Heart right ventricle (tissue), 16 donors: ENCODE measurements at regions not wholly inside any gene's neighbourhood (a gene's known extent, or its start where the extent isn't known, plus 50 kb on each side); places are given as distances from the start of the nearest gene placed in this dataset.

Experiments
- ATAC-seq, 8 donors: fragments of 200-7000 bp; cut with Tn5 transposase; one replicate each; pipeline ENCODE4 v1.9.1; 2020; ENCODE audit warnings: mild to moderate bottlenecking in 8 of 8, moderate library complexity in 8 of 8, moderate number of reproducible peaks in 1 of 8
- DNase-seq, 2 donors: peaks; one replicate each; pipeline ENCODE4 v3.0.0-alpha.2; 2020
- H3K27ac ChIP-seq, 10 donors: fragments of 200-600 bp; sonication (generic) in 2 of 10; one replicate each; pipeline versions ENCODE4 v1.5.0 to v1.8.0; 2020 to 2022; ENCODE audit warnings: mild to moderate bottlenecking in 3 of 10
- H3K27me3 ChIP-seq, 7 donors: fragments of 200-600 bp; one replicate each; pipeline ENCODE4 v1.8.0; 2021 to 2022; ENCODE audit warnings: mild to moderate bottlenecking in 2 of 7
- H3K36me3 ChIP-seq, 9 donors: fragments of 200-600 bp; sonication (generic) in 1 of 9; one replicate each; pipeline versions ENCODE4 v1.5.0 to v1.8.0; 2020 to 2022; ENCODE audit warnings: mild to moderate bottlenecking in 2 of 9
- H3K4me1 ChIP-seq, 9 donors: fragments of 200-600 bp; sonication (generic) in 1 of 9; one replicate each; pipeline versions ENCODE4 v1.5.0 to v1.8.0; 2020 to 2022; ENCODE audit warnings: mild to moderate bottlenecking in 4 of 9
- H3K4me3 ChIP-seq, 10 donors: fragments of 200-600 bp; sonication (generic) in 2 of 10; one replicate each; pipeline versions ENCODE4 v1.5.0 to v1.8.0; 2020 to 2022; ENCODE audit warnings: mild to moderate bottlenecking in 7 of 10, moderate library complexity in 2 of 10
- H3K9me3 ChIP-seq, 11 donors: fragments of 200-600 bp in 10 of 11; sonication (generic) in 2 of 11; one replicate each; pipeline versions ENCODE4 v1.5.0 to v1.8.0; 2013 to 2022; ENCODE audit warnings: mild to moderate bottlenecking in 2 of 11, control low read depth in 1 of 11, moderate library complexity in 1 of 11
- WGBS, 2 donors: extraction: QIAGEN DNeasy Blood & Tissue Kit; methylation state at CpG; one replicate each; pipeline ENCODE4 v1.1.7; 2013; ENCODE audit warnings: inconsistent platforms in 1 of 2; 5-methylcytosine and 5-hydroxymethylcytosine counted together
- intact Hi-C, 10 donors: fragments of 100-400 bp; cut with DNase I; formaldehyde crosslinking; loops; one replicate each; pipeline versions ENCODE4 v1.11.1 to v1.14.2; 2022
- TF ChIP-seq, protein P1 (sequence below), 9 donors: fragments of 200-600 bp; sonication (generic) in 2 of 9; IDR thresholded peaks; one replicate each; pipeline versions ENCODE4 v1.5.0 to v1.8.0; 2021 to 2022; ENCODE audit warnings: antibody characterized with exemption in 9 of 9, mild to moderate bottlenecking in 5 of 9, moderate library complexity in 1 of 9
- donor health status: Arrhythmogenic right ventricular cardiomyopathy.
- donor health status: ischemic (EF 13 %, LVEDD 7.1; RV severe dilation, severe dysfunction).
- donor health status: healthy with polysubstance abuse.
- donor health status: DM: no; HTN: yes; CAD: no.
- donor health status: DM: no; HTN: no; CAD: no.
- donor health status: ischemic (EF 25% LVEDD 6.9; RV normal size, moderate dysfunction).
- donor health status: ischemic (EF 25% LVEDD 5.7; RV mildly dilated, moderate dysfunction).
- donor health status: healthy.
- donor health status: DM: yes; HTN: yes; CAD: no.
- donor health status: Ischemic cardiomyopathy.
- donor health status: ischemic (EF 35%, LVEDD 5.7; RV mildly dilated, moderate dysfunction).
- donor health status: nonischemic (EF 11% LVEDD 7.7; RV severe dilation, severe dysfunction).
- donor health status: DM: yes; HTN: yes; CAD: no.
- donor health status: PGD.
- donor health status: ischemic (EF 29% LVEDD 5.4; RV normal size, mild dysfunction).
- donor health status: nonischemic (EF 23%, LVEDD 6.1; RV moderate dilation, normal function).

DNA sequence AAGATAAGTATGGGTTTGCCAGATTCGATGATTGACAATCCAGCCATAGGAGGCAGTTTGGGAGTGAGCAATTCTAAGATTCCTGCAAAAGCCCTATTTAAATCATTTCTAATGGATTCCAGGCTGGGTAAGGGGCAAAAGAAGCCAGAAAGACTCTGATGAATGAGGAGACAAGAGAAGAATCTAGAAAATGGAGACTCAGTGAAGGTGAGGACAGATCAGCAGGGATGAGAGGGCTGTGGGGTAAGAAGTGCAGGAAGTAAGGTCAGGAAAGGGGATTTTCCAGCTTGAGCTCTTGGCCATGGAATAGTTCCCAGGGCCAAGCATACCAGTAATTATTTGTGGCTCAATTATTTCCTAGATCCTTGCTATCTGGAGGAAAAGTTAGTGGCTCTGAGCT is 87.3 kb downstream of the TMX1 start:
- Histone ChIP-seq H3K27ac (peak overlapping the region in 5 of 10 donors; percentile 38 to 74 (median 64)), H3K36me3 (no peaks in the 10 kb centered on the region), H3K4me3 (no peak overlapping the region), H3K9me3 (no peaks in the 10 kb centered on the region), H3K4me1 (peaks cover 10 to 25% (median 17%) of the 10 kb centered on the region in 9 donors), H3K27me3 (no peaks in the 10 kb centered on the region)
- peak in 2 of 8 donors; percentile 29 to 53 for ATAC-seq
- intact Hi-C loops, result no loop called here
- no peak for DNase-seq
- TF ChIP-seq, protein P1, sequence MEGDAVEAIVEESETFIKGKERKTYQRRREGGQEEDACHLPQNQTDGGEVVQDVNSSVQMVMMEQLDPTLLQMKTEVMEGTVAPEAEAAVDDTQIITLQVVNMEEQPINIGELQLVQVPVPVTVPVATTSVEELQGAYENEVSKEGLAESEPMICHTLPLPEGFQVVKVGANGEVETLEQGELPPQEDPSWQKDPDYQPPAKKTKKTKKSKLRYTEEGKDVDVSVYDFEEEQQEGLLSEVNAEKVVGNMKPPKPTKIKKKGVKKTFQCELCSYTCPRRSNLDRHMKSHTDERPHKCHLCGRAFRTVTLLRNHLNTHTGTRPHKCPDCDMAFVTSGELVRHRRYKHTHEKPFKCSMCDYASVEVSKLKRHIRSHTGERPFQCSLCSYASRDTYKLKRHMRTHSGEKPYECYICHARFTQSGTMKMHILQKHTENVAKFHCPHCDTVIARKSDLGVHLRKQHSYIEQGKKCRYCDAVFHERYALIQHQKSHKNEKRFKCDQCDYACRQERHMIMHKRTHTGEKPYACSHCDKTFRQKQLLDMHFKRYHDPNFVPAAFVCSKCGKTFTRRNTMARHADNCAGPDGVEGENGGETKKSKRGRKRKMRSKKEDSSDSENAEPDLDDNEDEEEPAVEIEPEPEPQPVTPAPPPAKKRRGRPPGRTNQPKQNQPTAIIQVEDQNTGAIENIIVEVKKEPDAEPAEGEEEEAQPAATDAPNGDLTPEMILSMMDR (IDR thresholded peaks at IDR 0.05), result no peak
- WGBS, 2 donors, result 68 to 76% methylated on average over 1 of the region's 1 CpG

DNA sequence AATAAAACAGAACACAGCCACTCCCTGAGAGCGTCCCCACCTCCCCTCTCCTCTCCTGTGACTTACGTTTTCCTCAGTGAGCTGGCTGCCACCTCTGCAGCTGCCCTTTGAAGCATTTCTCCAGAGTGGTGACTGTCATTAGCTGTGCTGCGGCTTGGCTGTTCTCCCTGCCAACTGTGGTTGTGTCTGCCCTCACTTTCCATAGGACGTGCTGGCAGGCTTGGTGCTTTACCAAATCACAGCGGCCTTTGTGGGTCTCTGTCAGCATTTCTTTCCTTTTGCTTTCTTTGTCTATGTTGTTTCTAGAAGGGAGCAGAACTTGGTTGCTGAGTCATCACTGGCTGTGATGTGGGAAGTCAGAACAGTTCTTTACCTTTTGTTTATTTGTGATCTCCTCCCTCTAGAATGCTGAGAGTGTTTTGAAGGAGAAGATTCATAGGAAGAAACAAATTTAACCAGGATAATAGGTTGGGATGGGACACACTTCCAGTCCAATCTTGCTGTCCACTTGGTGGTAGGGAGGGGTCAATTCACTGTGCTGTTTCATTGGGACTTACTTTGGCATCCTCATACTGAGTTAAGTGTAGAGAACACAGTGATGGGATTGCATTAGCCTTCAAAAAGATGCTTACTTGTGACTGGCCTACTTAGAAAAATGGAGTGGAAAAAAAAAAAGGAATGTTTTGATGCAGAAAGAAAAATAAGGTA is 88.2 kb downstream of the TMX1 start:
- DNase-seq, result peak; percentile 25 to 30
- H3K4me3 ChIP-seq, result no peak overlapping the region
- TF ChIP-seq, protein P1 (IDR thresholded peaks at IDR 0.05), result no peak
- H3K27ac ChIP-seq, result peak overlapping the region in 9 of 10 donors; percentile 46 to 74 (median 57)
- H3K27me3 ChIP-seq, result no peaks in the 10 kb centered on the region
- ATAC-seq, result peak in 7 of 8 donors; percentile 52 to 89 (median 58)
- H3K9me3 ChIP-seq, result no peaks in the 10 kb centered on the region
- intact Hi-C loops, result no loop called here
- WGBS, 2 donors, result 35 to 41% methylated on average over 5 of the region's 5 CpGs
- H3K4me1 ChIP-seq, result peaks cover 10 to 25% (median 17%) of the 10 kb centered on the region in 9 donors
- H3K36me3 ChIP-seq, result no peaks in the 10 kb centered on the region

DNA sequence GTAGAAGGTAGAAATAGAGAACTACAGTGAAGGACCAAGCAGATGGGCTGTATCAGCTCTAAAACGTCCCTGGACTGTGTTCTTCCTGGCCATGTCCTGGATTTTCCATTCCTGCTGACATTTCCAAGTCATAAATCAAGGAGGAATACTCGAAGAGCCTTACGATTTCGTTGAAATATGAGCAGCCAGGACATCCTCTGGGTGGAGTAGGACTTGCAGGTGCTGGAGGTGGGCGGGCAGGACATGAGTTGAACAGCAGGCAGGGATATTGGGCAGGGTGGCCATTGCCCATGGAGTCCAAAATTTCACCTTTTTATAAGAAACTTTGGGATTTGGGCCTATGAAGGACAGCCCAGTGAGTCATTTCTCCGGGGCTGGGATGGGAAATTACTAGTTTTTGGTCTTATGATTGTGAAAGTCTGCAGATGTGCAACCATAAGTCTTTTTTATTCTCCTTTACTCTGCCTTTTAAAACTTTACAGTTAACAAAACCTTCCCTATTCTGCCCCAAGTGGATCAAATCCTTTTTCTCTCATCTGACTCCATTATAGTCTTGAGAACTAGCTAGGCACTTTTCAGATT is 88.8 kb downstream of the TMX1 start:
- Histone ChIP-seq H3K36me3 (no peaks in the 10 kb centered on the region), H3K27ac (peak overlapping the region in 9 of 10 donors; percentile 46 to 74 (median 57)), H3K4me3 (no peak overlapping the region), H3K4me1 (peaks cover 10 to 27% (median 22%) of the 10 kb centered on the region in 9 donors), H3K9me3 (no peaks in the 10 kb centered on the region), H3K27me3 (no peaks in the 10 kb centered on the region)
- DNase-seq (peak in 1 of 2 donors; percentile 39), ATAC-seq (peak in 7 of 8 donors; percentile 56 to 82 (median 72))
- WGBS, 2 donors, result 57 to 61% methylated on average over 6 of the region's 6 CpGs
- intact Hi-C loops, result no loop called here
- TF ChIP-seq, protein P1 (IDR thresholded peaks at IDR 0.05), result no peak

DNA sequence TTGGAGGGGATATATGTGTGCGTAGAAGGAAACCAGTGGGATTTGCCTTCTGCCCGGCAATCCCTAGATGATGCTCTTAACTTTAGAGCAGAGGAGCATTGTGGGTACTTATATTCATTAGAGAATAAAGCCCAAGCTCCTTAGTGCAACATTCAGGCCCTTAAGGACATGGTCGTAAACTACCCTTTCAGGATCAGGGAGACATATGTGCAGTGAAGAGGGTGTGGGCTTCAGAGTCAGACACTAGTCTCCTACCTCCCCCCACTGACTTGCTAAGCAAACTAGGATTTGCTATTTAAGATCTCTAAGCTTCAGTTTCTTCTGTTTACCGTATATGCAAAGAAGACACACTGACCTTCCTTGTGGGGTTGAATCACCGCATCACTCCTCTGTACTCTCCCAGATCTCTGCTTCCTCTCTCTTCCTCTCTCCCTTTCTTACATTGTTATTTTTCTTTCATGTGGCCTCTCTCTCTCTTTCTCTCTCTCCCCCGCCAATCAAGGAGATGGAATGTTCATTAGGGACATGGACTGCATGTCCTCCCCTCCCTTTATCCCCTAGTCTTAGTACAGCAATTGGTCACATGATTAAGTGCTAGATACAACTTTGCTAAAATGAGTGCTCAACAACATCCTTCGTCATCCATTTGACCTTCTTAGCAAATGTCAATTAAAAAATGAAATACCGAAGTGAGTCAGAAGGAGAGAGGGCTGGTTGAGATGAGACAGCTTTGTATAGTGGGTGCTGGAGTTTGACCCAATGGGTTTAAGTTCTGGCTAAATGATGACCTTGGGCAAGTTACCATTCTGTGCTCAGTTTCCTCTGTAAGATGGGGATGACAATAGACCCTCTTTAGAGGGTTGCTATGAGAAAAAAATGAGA is 91.7 kb downstream of the TMX1 start:
- 78 to 84% methylated on average over 8 of the region's 8 CpGs for WGBS, 2 donors
- Histone ChIP-seq H3K36me3 (no peaks in the 10 kb centered on the region), H3K4me1 (peaks cover 10 to 51% (median 34%) of the 10 kb centered on the region in 9 donors), H3K27me3 (no peaks in the 10 kb centered on the region), H3K9me3 (no peaks in the 10 kb centered on the region), H3K4me3 (no peak overlapping the region), H3K27ac (peak overlapping the region in 1 of 10 donors; percentile 28)
- TF ChIP-seq, protein P1 (IDR thresholded peaks at IDR 0.05), result no peak
- no peak for ATAC-seq
- intact Hi-C loops, result no loop called here
- no peak for DNase-seq
